Coronary artery (tissue), 2 donors: ENCODE measurements at regions not wholly inside any gene's neighbourhood (a gene's known extent, or its start where the extent isn't known, plus 50 kb on each side); places are given as distances from the start of the nearest gene placed in this dataset.

Experiments used
- DNase-seq: peaks from one replicate; pipeline ENCODE4 v3.0.0-alpha.2; 2017; ENCODE audit warnings: low spot score
- H3K27ac ChIP-seq, 2 donors: fragments of 200-600 bp; sonication (generic); one replicate each; pipeline ENCODE4 v1.5.1; 2016 to 2019
- H3K4me3 ChIP-seq: fragments of 200-600 bp; sonication (generic); 2 replicates; pipeline ENCODE4 v1.5.1; 2016; ENCODE audit warnings: mild to moderate bottlenecking, moderate library complexity
- CTCF ChIP-seq: fragments of 200-600 bp; sonication (generic); IDR thresholded peaks from one replicate; pipeline ENCODE4 v1.5.1; 2019; ENCODE audit warnings: antibody characterized with exemption

GRCh38 chr9:118618084-118618483, 751.2 kb downstream of the BRINP1 start:
- H3K27ac ChIP-seq, result no peak overlapping the region
- no peak for TF ChIP-seq CTCF
- DNase-seq, result no peak
- no peak overlapping the region for H3K4me3 ChIP-seq

- no peak for TF ChIP-seq CTCF
- DNase-seq, result no peak
- H3K4me3 ChIP-seq, result no peak overlapping the region
- H3K27ac ChIP-seq, result no peak overlapping the region
Measured at GRCh38 chr9:118618849-118619248, 750.4 kb downstream of the BRINP1 start.

GRCh38 chr9:118624608-118625007, 744.6 kb downstream of the BRINP1 start:
- no peak overlapping the region for H3K4me3 ChIP-seq
- H3K27ac ChIP-seq, result no peak overlapping the region
- TF ChIP-seq CTCF, result no peak
- no peak for DNase-seq

- Histone ChIP-seq H3K27ac (no peak overlapping the region), H3K4me3 (no peak overlapping the region)
- no peak for DNase-seq
- TF ChIP-seq CTCF, result no peak
Measured at GRCh38 chr9:118630079-118630478, 739.2 kb downstream of the BRINP1 start.

- DNase-seq, result no peak
- Histone ChIP-seq H3K27ac (no peak overlapping the region), H3K4me3 (no peak overlapping the region)
- no peak for TF ChIP-seq CTCF
Measured at GRCh38 chr9:118630931-118631595, 738.2 kb downstream of the BRINP1 start.

- no peak overlapping the region for H3K27ac ChIP-seq
- no peak overlapping the region for H3K4me3 ChIP-seq
- TF ChIP-seq CTCF, result no peak
- DNase-seq, result no peak
Measured at GRCh38 chr9:118631956-118632355, 737.3 kb downstream of the BRINP1 start.

- no peak for DNase-seq
- no peak for TF ChIP-seq CTCF
- H3K4me3 ChIP-seq, result no peak overlapping the region
- H3K27ac ChIP-seq, result no peak overlapping the region
Measured at GRCh38 chr9:118635416-118635815, 733.8 kb downstream of the BRINP1 start.
